Inferior parietal cortex (tissue), 1 donor: ENCODE measurements at regions not wholly inside any gene's neighbourhood (a gene's known extent, or its start where the extent isn't known, plus 50 kb on each side); places are given as distances from the start of the nearest gene placed in this dataset.

Experiments
- DNase-seq: peaks from one replicate; pipeline ENCODE4 v3.0.0-alpha.2; 2016; ENCODE audit errors: extremely low spot score

- no peak for DNase-seq
These were observed 50.9 kb upstream of the LINC01488 start for GRCh38 chr11:69430566-69430965.

- DNase-seq, result no peak
These were observed 50.3 kb upstream of the LINC01488 start for GRCh38 chr11:69431136-69431535.
